AG09309 (cell line): ENCODE measurements at regions not wholly inside any gene's neighbourhood (a gene's known extent, or its start where the extent isn't known, plus 50 kb on each side); places are given as distances from the start of the nearest gene placed in this dataset.

Source experiments
- DNase-seq: peaks from one replicate; pipeline ENCODE4 v3.0.0-alpha.2; 2010; ENCODE audit warnings: low read depth
- H3K4me3 ChIP-seq: 2 replicates; pipeline ENCODE4 v1.5.1; 2011; ENCODE audit warnings: mild to moderate bottlenecking, low read depth, low read length, moderate library complexity; ENCODE audit not compliant: control insufficient read depth
- TF ChIP-seq, protein P1 (sequence below): IDR thresholded peaks from 2 replicates; pipeline ENCODE4 v1.5.1; 2011; ENCODE audit warnings: mild to moderate bottlenecking, low read depth, low read length, inconsistent platforms; ENCODE audit not compliant: insufficient read depth, control insufficient read depth; ENCODE audit errors: missing control alignments

DNA sequence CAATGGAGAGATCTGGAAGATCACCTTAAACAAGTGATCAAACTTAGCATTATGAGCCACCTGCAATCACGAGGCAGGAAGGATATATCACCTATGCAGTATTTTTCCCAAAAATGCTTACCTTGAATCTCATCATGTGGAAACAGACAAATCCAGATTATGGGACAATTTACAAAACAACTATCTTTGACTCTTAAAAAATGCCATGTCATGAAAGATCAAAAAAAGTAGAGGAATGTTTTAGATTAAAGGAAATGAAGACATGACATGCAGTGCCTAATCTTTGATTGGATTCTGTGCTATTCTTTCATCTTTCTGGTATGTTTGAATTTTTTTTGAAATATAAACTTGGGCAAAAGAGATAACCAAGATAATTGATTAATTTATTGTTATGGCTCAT, 95.9 kb downstream of the KPNA2 start:
- TF ChIP-seq, protein P1, sequence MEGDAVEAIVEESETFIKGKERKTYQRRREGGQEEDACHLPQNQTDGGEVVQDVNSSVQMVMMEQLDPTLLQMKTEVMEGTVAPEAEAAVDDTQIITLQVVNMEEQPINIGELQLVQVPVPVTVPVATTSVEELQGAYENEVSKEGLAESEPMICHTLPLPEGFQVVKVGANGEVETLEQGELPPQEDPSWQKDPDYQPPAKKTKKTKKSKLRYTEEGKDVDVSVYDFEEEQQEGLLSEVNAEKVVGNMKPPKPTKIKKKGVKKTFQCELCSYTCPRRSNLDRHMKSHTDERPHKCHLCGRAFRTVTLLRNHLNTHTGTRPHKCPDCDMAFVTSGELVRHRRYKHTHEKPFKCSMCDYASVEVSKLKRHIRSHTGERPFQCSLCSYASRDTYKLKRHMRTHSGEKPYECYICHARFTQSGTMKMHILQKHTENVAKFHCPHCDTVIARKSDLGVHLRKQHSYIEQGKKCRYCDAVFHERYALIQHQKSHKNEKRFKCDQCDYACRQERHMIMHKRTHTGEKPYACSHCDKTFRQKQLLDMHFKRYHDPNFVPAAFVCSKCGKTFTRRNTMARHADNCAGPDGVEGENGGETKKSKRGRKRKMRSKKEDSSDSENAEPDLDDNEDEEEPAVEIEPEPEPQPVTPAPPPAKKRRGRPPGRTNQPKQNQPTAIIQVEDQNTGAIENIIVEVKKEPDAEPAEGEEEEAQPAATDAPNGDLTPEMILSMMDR: no peak
- no peak for DNase-seq
- no peak overlapping the region for H3K4me3 ChIP-seq

- no peak for DNase-seq
- TF ChIP-seq, protein P1: no peak
- H3K4me3 ChIP-seq: no peak overlapping the region
These were observed 98.0 kb downstream of the KPNA2 start for GRCh38 chr17:68133346-68134045.

- TF ChIP-seq, protein P1: no peak
- H3K4me3 ChIP-seq: no peak overlapping the region
- DNase-seq: no peak
These were observed 98.6 kb downstream of the KPNA2 start for GRCh38 chr17:68134046-68134637.

DNA sequence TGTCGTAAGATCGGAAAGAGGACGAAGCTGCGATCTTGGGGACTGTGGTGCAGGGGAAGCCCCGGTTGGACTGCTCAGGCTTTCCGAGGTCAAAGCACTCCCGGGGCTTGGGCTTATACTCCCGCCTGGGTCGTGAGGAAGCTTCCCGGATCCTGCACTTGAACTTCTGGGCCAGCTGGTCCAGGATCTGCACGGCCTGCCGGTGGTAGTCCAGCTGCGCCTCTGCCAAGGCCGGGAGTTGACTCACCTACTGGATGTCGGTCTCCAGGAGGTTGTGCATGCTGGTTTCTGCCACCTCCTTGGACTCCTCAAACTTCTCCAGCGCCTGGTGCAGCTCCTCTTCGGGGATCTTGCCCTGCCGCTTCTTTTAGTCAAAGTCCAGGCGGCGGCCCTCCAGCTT, 99.2 kb downstream of the KPNA2 start:
- DNase-seq: no peak
- TF ChIP-seq, protein P1: no peak
- no peak overlapping the region for H3K4me3 ChIP-seq

- DNase-seq: no peak
- TF ChIP-seq, protein P1: no peak
- H3K4me3 ChIP-seq: no peak overlapping the region
These were observed 99.8 kb downstream of the KPNA2 start for GRCh38 chr17:68135141-68135887.

DNA sequence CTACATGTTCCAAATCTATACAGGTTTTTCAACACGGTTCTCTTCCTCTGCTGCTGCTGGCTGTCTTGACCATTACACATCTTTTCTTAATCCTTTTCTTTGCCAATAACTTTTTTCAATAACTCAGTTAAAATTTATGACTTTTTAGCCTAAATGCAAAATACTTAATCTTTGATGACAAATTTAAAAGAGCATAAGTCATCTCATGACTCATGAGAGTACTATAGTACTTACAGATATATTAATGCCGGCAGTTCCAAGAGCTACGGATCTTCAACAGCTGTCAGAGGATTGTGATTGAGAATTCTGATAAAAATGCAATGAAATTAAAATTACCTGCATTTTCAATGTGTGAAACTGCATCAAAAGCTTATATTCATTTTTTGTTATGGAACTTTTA, 105.5 kb downstream of the KPNA2 start:
- no peak overlapping the region for H3K4me3 ChIP-seq
- TF ChIP-seq, protein P1: no peak
- no peak for DNase-seq
